Mesothelial cell of epicardium (in vitro differentiated cells): ENCODE measurements at regions not wholly inside any gene's neighbourhood (a gene's known extent, or its start where the extent isn't known, plus 50 kb on each side); places are given as distances from the start of the nearest gene placed in this dataset.

Source experiments
- DNase-seq, 2 experiments: peaks; one replicate each; pipeline ENCODE4 v3.0.0; 2021; ENCODE audit warnings: low spot score in 2 of 2; ENCODE audit not compliant: unreplicated experiment in 2 of 2
- H3K27ac Mint-ChIP-seq: 2 replicates; pipeline ENCODE4 v1.8.0; 2021; ENCODE audit warnings: mixed read lengths
- H3K27me3 Mint-ChIP-seq: 2 replicates; pipeline ENCODE4 v1.8.0; 2021; ENCODE audit warnings: low read depth, mixed read lengths
- H3K36me3 Mint-ChIP-seq: 2 replicates; pipeline ENCODE4 v1.8.0; 2021; ENCODE audit warnings: mixed read lengths
- H3K4me1 Mint-ChIP-seq: 2 replicates; pipeline ENCODE4 v1.8.0; 2021; ENCODE audit warnings: mixed read lengths
- H3K4me3 Mint-ChIP-seq: 2 replicates; pipeline ENCODE4 v1.8.0; 2021; ENCODE audit warnings: mild to moderate bottlenecking, moderate library complexity, mixed read lengths
- H3K9me3 Mint-ChIP-seq: 2 replicates; pipeline ENCODE4 v1.8.0; 2021; ENCODE audit warnings: mixed read lengths
- TF ChIP-seq, protein P1 (sequence below): fragments of 200-600 bp; sonication (generic); IDR thresholded peaks from one replicate; pipeline ENCODE4 v1.5.0; 2021; ENCODE audit warnings: antibody characterized with exemption; ENCODE audit not compliant: unreplicated experiment

DNA sequence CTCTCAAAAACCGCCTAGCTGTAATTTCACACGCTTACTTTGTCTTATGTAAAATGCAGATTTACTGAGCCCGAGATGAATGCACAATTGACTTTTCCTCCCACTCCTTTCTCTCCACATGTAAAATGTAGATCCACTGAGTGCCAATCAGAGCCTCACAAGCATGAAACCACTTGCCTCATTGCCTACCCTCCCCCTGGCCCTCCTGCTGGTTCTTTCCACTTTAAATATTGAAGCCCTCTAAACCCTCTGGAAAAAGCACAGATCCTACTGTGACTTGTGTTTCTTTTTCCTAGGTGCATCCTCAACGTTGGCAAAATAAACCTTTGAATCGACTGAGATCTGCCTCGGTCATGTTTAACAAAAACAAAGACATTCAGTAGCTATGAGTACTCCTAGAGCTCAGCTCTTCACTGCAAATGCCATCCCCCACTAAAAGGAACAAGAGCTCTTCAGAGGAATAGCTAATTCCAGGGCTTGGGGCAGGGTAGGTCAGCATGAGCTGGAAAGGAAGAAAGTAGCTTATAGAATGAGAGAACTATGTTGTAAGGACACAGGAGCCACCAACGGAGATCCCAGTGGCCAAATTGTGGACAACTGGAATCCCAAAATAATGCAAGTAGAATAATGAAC is 365.5 kb upstream of the RUNX1 start:
- TF ChIP-seq, protein P1, sequence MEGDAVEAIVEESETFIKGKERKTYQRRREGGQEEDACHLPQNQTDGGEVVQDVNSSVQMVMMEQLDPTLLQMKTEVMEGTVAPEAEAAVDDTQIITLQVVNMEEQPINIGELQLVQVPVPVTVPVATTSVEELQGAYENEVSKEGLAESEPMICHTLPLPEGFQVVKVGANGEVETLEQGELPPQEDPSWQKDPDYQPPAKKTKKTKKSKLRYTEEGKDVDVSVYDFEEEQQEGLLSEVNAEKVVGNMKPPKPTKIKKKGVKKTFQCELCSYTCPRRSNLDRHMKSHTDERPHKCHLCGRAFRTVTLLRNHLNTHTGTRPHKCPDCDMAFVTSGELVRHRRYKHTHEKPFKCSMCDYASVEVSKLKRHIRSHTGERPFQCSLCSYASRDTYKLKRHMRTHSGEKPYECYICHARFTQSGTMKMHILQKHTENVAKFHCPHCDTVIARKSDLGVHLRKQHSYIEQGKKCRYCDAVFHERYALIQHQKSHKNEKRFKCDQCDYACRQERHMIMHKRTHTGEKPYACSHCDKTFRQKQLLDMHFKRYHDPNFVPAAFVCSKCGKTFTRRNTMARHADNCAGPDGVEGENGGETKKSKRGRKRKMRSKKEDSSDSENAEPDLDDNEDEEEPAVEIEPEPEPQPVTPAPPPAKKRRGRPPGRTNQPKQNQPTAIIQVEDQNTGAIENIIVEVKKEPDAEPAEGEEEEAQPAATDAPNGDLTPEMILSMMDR = no peak
- peaks cover 13% of the 10 kb centered on the region for H3K27me3 Mint-ChIP-seq
- H3K27ac Mint-ChIP-seq = no peak overlapping the region
- no peaks in the 10 kb centered on the region for H3K36me3 Mint-ChIP-seq
- peaks cover 1% of the 10 kb centered on the region for H3K9me3 Mint-ChIP-seq
- H3K4me1 Mint-ChIP-seq = no peaks in the 10 kb centered on the region
- no peak overlapping the region for H3K4me3 Mint-ChIP-seq
- no peak for DNase-seq

DNA sequence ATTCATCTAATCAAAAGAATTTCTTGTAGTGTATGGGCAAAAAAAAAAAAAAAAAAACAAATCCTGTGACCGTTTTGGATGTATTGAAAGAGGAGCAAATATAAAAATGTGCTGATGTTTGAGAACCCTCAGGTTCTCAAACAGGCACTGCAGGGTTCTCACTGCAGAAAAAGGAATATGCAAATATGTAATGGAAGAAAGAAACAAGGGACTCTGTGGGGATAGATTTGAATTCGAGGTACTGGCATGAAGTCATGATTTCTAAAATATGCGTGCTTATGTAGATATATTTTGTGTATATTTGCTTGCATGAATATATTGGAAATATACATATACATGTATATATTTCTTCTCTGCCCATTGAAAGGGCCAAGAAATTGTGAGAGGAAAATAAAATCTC is 365.0 kb upstream of the RUNX1 start:
- DNase-seq = no peak
- no peak overlapping the region for H3K27ac Mint-ChIP-seq
- H3K4me3 Mint-ChIP-seq = no peak overlapping the region

DNA sequence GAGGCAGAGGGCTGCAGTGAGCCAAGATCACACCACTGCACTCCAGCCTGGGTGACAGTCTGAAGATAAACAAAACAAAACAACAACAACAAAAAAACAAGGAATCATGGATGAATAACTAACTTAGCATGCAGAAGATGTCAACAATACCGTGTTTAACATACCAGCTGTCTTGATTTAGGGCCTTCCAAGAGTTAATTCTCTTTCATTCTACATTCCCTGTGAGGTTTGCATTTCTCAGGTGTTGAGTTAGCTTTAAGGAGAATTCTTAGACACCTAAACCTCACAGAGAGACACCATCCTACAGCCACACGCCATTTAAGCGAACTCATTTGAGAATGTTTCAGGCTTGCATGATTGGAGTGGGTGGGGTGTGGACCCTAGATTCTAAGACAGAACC is 363.1 kb upstream of the RUNX1 start:
- no peaks in the 10 kb centered on the region for H3K4me1 Mint-ChIP-seq
- peaks cover 15% of the 10 kb centered on the region for H3K27me3 Mint-ChIP-seq
- no peaks in the 10 kb centered on the region for H3K36me3 Mint-ChIP-seq
- DNase-seq = no peak
- H3K9me3 Mint-ChIP-seq = no peaks in the 10 kb centered on the region
- TF ChIP-seq, protein P1 = no peak
- no peak overlapping the region for H3K27ac Mint-ChIP-seq
- H3K4me3 Mint-ChIP-seq = no peak overlapping the region

More for the DNA sequence above, 365.0 kb upstream of the RUNX1 start:
- H3K4me1 Mint-ChIP-seq = no peaks in the 10 kb centered on the region
- TF ChIP-seq, protein P1 = no peak
- no peaks in the 10 kb centered on the region for H3K36me3 Mint-ChIP-seq
- H3K27me3 Mint-ChIP-seq = peaks cover 14% of the 10 kb centered on the region
- H3K9me3 Mint-ChIP-seq = no peaks in the 10 kb centered on the region

DNA sequence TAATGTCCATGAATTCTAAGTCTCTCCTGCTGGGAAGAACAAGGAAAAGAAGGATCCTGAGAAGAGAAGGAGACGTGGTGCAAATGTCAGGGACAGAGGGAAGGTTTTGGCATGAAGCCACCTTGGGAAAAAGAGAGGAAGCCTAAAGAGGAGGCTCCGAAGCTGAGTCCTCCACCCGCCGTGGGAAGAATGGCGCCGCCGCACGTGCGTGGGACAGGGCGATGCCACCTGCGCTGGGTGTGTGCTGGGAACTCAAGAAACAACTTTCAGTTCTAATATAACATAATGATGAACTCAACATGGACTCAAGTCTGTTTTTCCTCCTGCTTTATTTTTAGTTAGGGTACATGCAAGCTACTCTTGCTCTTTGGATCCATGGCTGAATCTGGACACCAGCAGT is 362.3 kb upstream of the RUNX1 start:
- TF ChIP-seq, protein P1 = no peak
- no peak for DNase-seq
- peaks cover 12% of the 10 kb centered on the region for H3K27me3 Mint-ChIP-seq
- H3K9me3 Mint-ChIP-seq = no peaks in the 10 kb centered on the region
- H3K36me3 Mint-ChIP-seq = no peaks in the 10 kb centered on the region
- H3K4me1 Mint-ChIP-seq = peaks cover 5% of the 10 kb centered on the region
- H3K4me3 Mint-ChIP-seq = no peak overlapping the region
- no peak overlapping the region for H3K27ac Mint-ChIP-seq

DNA sequence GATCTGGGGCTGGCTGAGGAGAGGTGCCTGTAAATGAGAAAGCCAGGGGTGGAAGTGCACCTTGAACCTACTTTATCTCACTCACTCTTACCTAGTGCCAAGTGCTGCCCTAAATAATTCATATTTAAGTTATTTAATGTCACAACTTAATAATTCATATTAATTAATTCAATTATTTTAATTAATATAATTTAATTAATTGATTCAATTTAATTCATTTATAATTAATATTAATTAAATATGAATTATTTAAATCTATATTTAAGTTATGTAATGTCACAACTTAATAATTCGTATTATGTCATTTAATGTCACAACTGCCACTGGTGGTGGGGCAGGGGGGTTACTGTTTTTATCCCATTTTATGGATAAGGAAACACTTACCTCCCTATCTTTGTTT is 361.6 kb upstream of the RUNX1 start:
- no peaks in the 10 kb centered on the region for H3K9me3 Mint-ChIP-seq
- H3K4me1 Mint-ChIP-seq = peaks cover 7% of the 10 kb centered on the region
- H3K36me3 Mint-ChIP-seq = no peaks in the 10 kb centered on the region
- TF ChIP-seq, protein P1 = no peak
- no peak overlapping the region for H3K27ac Mint-ChIP-seq
- DNase-seq = no peak
- no peak overlapping the region for H3K4me3 Mint-ChIP-seq
- H3K27me3 Mint-ChIP-seq = peaks cover 12% of the 10 kb centered on the region

DNA sequence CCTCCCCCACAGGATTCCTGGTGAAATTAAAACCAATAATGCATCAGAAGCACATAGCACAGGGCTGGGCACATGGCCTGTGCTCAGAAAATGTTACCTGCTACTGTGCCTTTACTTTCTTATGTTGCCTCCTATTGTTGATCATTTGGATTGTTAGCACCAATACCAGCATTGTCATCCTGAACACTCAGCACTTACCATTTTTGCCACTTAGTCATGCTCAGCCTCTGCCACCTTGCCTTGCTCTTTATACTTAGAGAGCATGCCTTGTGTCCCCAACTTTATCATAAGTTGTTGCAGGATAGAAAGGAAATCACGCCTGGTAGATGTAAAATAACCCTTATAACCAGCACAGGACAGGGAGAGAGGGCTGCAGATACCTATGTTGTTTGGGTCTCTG is 361.0 kb upstream of the RUNX1 start:
- Mint-ChIP-seq H3K36me3 (no peaks in the 10 kb centered on the region), H3K4me3 (no peak overlapping the region), H3K9me3 (no peaks in the 10 kb centered on the region), H3K27me3 (peaks cover 12% of the 10 kb centered on the region), H3K4me1 (peaks cover 7% of the 10 kb centered on the region), H3K27ac (no peak overlapping the region)
- DNase-seq = no peak
- TF ChIP-seq, protein P1 = no peak
